Posterior cingulate gyrus (tissue), 11 donors: ENCODE measurements at regions not wholly inside any gene's neighbourhood (a gene's known extent, or its start where the extent isn't known, plus 50 kb on each side); places are given as distances from the start of the nearest gene placed in this dataset.

Experiments used
- DNase-seq, 10 donors: peaks; one replicate each; pipeline versions ENCODE4 v3.0.0 to v3.0.0-alpha.2; 2020 to 2021; ENCODE audit warnings: mixed read lengths in 3 of 10
- intact Hi-C: fragments of 100-400 bp; cut with DNase I; formaldehyde crosslinking; loops from one replicate; pipeline ENCODE4 v1.15.1; 2023

- no peak for DNase-seq
- intact Hi-C loops, result loop anchor here (5.0 to 10.0 kb wide), 2 partner anchors 514 to 1107 kb away; no protein-coding TSS in a partner anchor
Measured at GRCh38 chr2:145041706-145042105, 521.8 kb upstream of the ZEB2 start.

GRCh38 chr2:145040433-145040832, 520.5 kb upstream of the ZEB2 start:
- intact Hi-C loops, result loop anchor here (5.0 to 10.0 kb wide), 2 partner anchors 513 to 1106 kb away; no protein-coding TSS in a partner anchor
- no peak for DNase-seq

GRCh38 chr2:145038041-145038525, 518.2 kb upstream of the ZEB2 start:
- DNase-seq, result peak in 9 of 10 donors; percentile 6 to 82 (median 32)
- intact Hi-C loops, result no loop called here

GRCh38 chr2:145036421-145037011, 516.6 kb upstream of the ZEB2 start:
- intact Hi-C loops, result no loop called here
- DNase-seq, result no peak

- DNase-seq, result no peak
- intact Hi-C loops, result loop anchor here (5.0 kb wide), 1 partner anchor 37 kb away; no protein-coding TSS in a partner anchor
Measured at GRCh38 chr2:145034511-145034910, 514.6 kb upstream of the ZEB2 start.

- intact Hi-C loops, result loop anchor here (5.0 kb wide), 1 partner anchor 36 kb away; no protein-coding TSS in a partner anchor
- no peak for DNase-seq
Measured at GRCh38 chr2:145033438-145033837, 513.5 kb upstream of the ZEB2 start.

- no peak for DNase-seq
Measured at GRCh38 chr2:145032791-145033190, 512.9 kb upstream of the ZEB2 start.

GRCh38 chr2:145029873-145030272, 510.0 kb upstream of the ZEB2 start:
- intact Hi-C loops, result loop anchor here (5.0 kb wide), 1 partner anchor 33 kb away; no protein-coding TSS in a partner anchor
- no peak for DNase-seq

More at GRCh38 chr2:145032791-145033190, 512.9 kb upstream of the ZEB2 start:
- intact Hi-C loops, result loop anchor here (5.0 kb wide), 1 partner anchor 35 kb away; no protein-coding TSS in a partner anchor

GRCh38 chr2:145029081-145029480, 509.2 kb upstream of the ZEB2 start:
- DNase-seq, result no peak
- intact Hi-C loops, result no loop called here

- no peak for DNase-seq
- intact Hi-C loops, result no loop called here
Measured at GRCh38 chr2:145028101-145028920, 508.4 kb upstream of the ZEB2 start.

GRCh38 chr2:145026456-145027455, 506.8 kb upstream of the ZEB2 start:
- DNase-seq, result no peak
- intact Hi-C loops, result no loop called here

GRCh38 chr2:145025382-145025781, 505.5 kb upstream of the ZEB2 start:
- intact Hi-C loops, result no loop called here
- DNase-seq, result no peak

GRCh38 chr2:145023334-145023934, 503.5 kb upstream of the ZEB2 start:
- no peak for DNase-seq
- intact Hi-C loops, result no loop called here

GRCh38 chr2:145022666-145023333, 502.9 kb upstream of the ZEB2 start:
- DNase-seq, result no peak

GRCh38 chr2:145021962-145022665, 502.2 kb upstream of the ZEB2 start:
- intact Hi-C loops, result no loop called here
- no peak for DNase-seq

More at GRCh38 chr2:145022666-145023333, 502.9 kb upstream of the ZEB2 start:
- intact Hi-C loops, result no loop called here

GRCh38 chr2:145020694-145021093, 500.8 kb upstream of the ZEB2 start:
- intact Hi-C loops, result no loop called here

GRCh38 chr2:145020139-145020538, 500.2 kb upstream of the ZEB2 start:
- DNase-seq, result no peak
- intact Hi-C loops, result no loop called here

More at GRCh38 chr2:145020694-145021093, 500.8 kb upstream of the ZEB2 start:
- no peak for DNase-seq

GRCh38 chr2:145018502-145018901, 498.6 kb upstream of the ZEB2 start:
- DNase-seq, result no peak
- intact Hi-C loops, result no loop called here

- DNase-seq, result no peak
- intact Hi-C loops, result no loop called here
Measured at GRCh38 chr2:145017149-145017548, 497.2 kb upstream of the ZEB2 start.
